ENCODE measurements at regions not wholly inside any gene's neighbourhood (a gene's known extent, or its start where the extent isn't known, plus 50 kb on each side); places are given as distances from the start of the nearest gene placed in this dataset.

- TF ChIP-seq AHDC1 (CRISPR knock-in tag; IDR thresholded peaks at IDR 0.05; ENCODE audit: borderline replicate concordance): no peak
Measured at GRCh38 chr11:112731538-112731937, 229.7 kb upstream of the NCAM1 start (continued).

GRCh38 chr11:112732031-112732430 lies 229.2 kb upstream of the NCAM1 start:
- Histone ChIP-seq H4K20me1 (ENCODE audit: insufficient read depth, low read length) (no peaks in the 10 kb centered on the region), H3K9me3 (ENCODE audit: low read length) (no peaks in the 10 kb centered on the region), H3K27ac (ENCODE audit: extremely low read length, insufficient read depth, low read length) (no peak overlapping the region), H3K79me2 (ENCODE audit: insufficient read depth, low read length) (no peaks in the 10 kb centered on the region), H3K4me1 (ENCODE audit: insufficient read depth, low read length) (no peaks in the 10 kb centered on the region), H3K36me3 (replicated peaks in 1 of 2; ENCODE audit: control insufficient read depth in 1 of 2, insufficient read depth in 2 of 2, low read length in 2 of 2) (no peaks in the 10 kb centered on the region), H3K9ac (ENCODE audit: insufficient read depth, low read depth, low read length) (no peak overlapping the region), H3K27me3 (ENCODE audit: control insufficient read depth in 1 of 2, insufficient read depth in 2 of 2, low read length in 2 of 2) (no peaks in the 10 kb centered on the region), H2AFZ (ENCODE audit: low read length) (no peak overlapping the region), H3K4me3 (replicated peaks in 1 of 3; ENCODE audit: insufficient read depth in 1 of 3, low read depth in 2 of 3, low read length in 3 of 3) (no peak overlapping the region), H3K4me2 (ENCODE audit: low read depth, low read length) (no peak overlapping the region)
- in situ Hi-C loops (cut with HindIII; ENCODE audit: extremely low pct_ligation_motif_present, low pct_unique_long_range_greater_than_20kb): no loop called here
- no peak for ATAC-seq
- no TSS peak for BruUV-seq (replicated peaks)
- ChIA-PET POLR2A (no interaction called here), CTCF (ENCODE audit: low intra/inter-chr PET ratio, low total read pairs) (no interaction called here)
- WGBS (ENCODE audit: low lambda C conversion rate): 0% methylated on average over 1 of the region's 4 CpGs
- no peak for DNase-seq (ENCODE audit: low spot score)
- intact Hi-C loops (cut with micrococcal nuclease; ENCODE audit: unreplicated experiment): no loop called here
- no peak for FAIRE-seq
- TF ChIP-seq AKAP8 (CRISPR knock-in tag; IDR thresholded peaks at IDR 0.05): no peak
- no peak for TF ChIP-seq ZBTB8A (CRISPR knock-in tag; IDR thresholded peaks at IDR 0.05; ENCODE audit: borderline replicate concordance, low read depth)
- no peak for TF ChIP-seq ZNF460 (CRISPR knock-in tag; IDR thresholded peaks at IDR 0.05; ENCODE audit: borderline replicate concordance)
- no peak for TF ChIP-seq ZNF574 (CRISPR knock-in tag; IDR thresholded peaks at IDR 0.05)
- TF ChIP-seq ZNF468 (CRISPR knock-in tag; IDR thresholded peaks at IDR 0.05): no peak
- TF ChIP-seq JUND (CRISPR knock-in tag; IDR thresholded peaks at IDR 0.05): no peak
- no peak for TF ChIP-seq HNRNPK (IDR thresholded peaks at IDR 0.05; ENCODE audit: low read depth, low read length, poor library complexity, severe bottlenecking)
- TF ChIP-seq ZNF775 (CRISPR knock-in tag; IDR thresholded peaks at IDR 0.05; ENCODE audit: borderline replicate concordance): no peak
- no peak for TF ChIP-seq ZNF891 (CRISPR knock-in tag; IDR thresholded peaks at IDR 0.05)
- no peak for TF ChIP-seq ZNF761 (CRISPR knock-in tag; conservative IDR thresholded peaks at IDR 0.05)
- TF ChIP-seq ZSCAN25 (CRISPR knock-in tag; IDR thresholded peaks at IDR 0.05): no peak
- TF ChIP-seq ZBTB26 (CRISPR knock-in tag; IDR thresholded peaks at IDR 0.05; ENCODE audit: borderline replicate concordance): no peak
- TF ChIP-seq JDP2 (CRISPR knock-in tag; IDR thresholded peaks at IDR 0.05; ENCODE audit: borderline replicate concordance): no peak
- no peak for TF ChIP-seq XRCC5 (optimal IDR thresholded peaks at IDR 0.05; ENCODE audit: low read length)

Measured in HepG2 (cell line).